ENCODE measurements at regions not wholly inside any gene's neighbourhood (a gene's known extent, or its start where the extent isn't known, plus 50 kb on each side); places are given as distances from the start of the nearest gene placed in this dataset.

GRCh38 chr14:26959972-26960660 is 362.3 kb upstream of the NOVA1 start:
- Histone ChIP-seq H3K4me1 (ENCODE audit: control insufficient read depth, insufficient read depth, low read length, unreplicated experiment) (no peaks in the 10 kb centered on the region), H2AFZ (ENCODE audit: low read length, unreplicated experiment) (no peak overlapping the region), H3K36me3 (ENCODE audit: insufficient read depth, low read length) (no peaks in the 10 kb centered on the region), H3K4me3 (ENCODE audit: low read depth, low read length) (no peak overlapping the region), H3K27ac (ENCODE audit: low read depth, low read length) (no peak overlapping the region), H3K27me3 (ENCODE audit: insufficient read depth, low read length) (peaks cover 17% of the 10 kb centered on the region; the same call in 1 of the 2 replicates), H3K79me2 (ENCODE audit: control insufficient read depth, insufficient read depth, low read length, unreplicated experiment) (no peaks in the 10 kb centered on the region)

GRCh38 chr14:26963711-26964110 is 365.9 kb upstream of the NOVA1 start:
- Histone ChIP-seq H3K36me3 (ENCODE audit: insufficient read depth, low read length) (no peaks in the 10 kb centered on the region), H3K27ac (ENCODE audit: low read depth, low read length) (0 out of 2 replicates have a peak overlapping the region, but pooled peaks have one; percentile 19), H3K79me2 (ENCODE audit: control insufficient read depth, insufficient read depth, low read length, unreplicated experiment) (no peaks in the 10 kb centered on the region), H2AFZ (ENCODE audit: low read length, unreplicated experiment) (no peak overlapping the region), H3K4me3 (ENCODE audit: low read depth, low read length) (no peak overlapping the region), H3K27me3 (ENCODE audit: insufficient read depth, low read length) (peaks cover 12% of the 10 kb centered on the region; the same call in 1 of the 2 replicates), H3K4me1 (ENCODE audit: control insufficient read depth, insufficient read depth, low read length, unreplicated experiment) (no peaks in the 10 kb centered on the region)

- Histone ChIP-seq H3K4me1 (ENCODE audit: control insufficient read depth, insufficient read depth, low read length, unreplicated experiment) (no peaks in the 10 kb centered on the region), H3K79me2 (ENCODE audit: control insufficient read depth, insufficient read depth, low read length, unreplicated experiment) (no peaks in the 10 kb centered on the region), H3K27me3 (ENCODE audit: insufficient read depth, low read length) (peaks cover 8% of the 10 kb centered on the region; the same call in 1 of the 2 replicates), H2AFZ (ENCODE audit: low read length, unreplicated experiment) (no peak overlapping the region), H3K36me3 (ENCODE audit: insufficient read depth, low read length) (no peaks in the 10 kb centered on the region), H3K4me3 (ENCODE audit: low read depth, low read length) (no peak overlapping the region), H3K27ac (ENCODE audit: low read depth, low read length) (no peak overlapping the region)
Observed at GRCh38 chr14:26965490-26965889, 367.7 kb upstream of the NOVA1 start.

GRCh38 chr14:26966908-26967307 is 369.1 kb upstream of the NOVA1 start:
- peak overlapping the region; percentile 40; the same call in 1 of the 2 replicates for H3K27ac ChIP-seq (ENCODE audit: low read depth, low read length)
- no peak overlapping the region for H3K4me3 ChIP-seq (ENCODE audit: low read depth, low read length)
- no peaks in the 10 kb centered on the region for H3K4me1 ChIP-seq (ENCODE audit: control insufficient read depth, insufficient read depth, low read length, unreplicated experiment)
- no peak overlapping the region for H2AFZ ChIP-seq (ENCODE audit: low read length, unreplicated experiment)
- peaks cover 4% of the 10 kb centered on the region; the same call in 1 of the 2 replicates for H3K27me3 ChIP-seq (ENCODE audit: insufficient read depth, low read length)
- H3K36me3 ChIP-seq (ENCODE audit: insufficient read depth, low read length), result no peaks in the 10 kb centered on the region
- no peaks in the 10 kb centered on the region for H3K79me2 ChIP-seq (ENCODE audit: control insufficient read depth, insufficient read depth, low read length, unreplicated experiment)

GRCh38 chr14:26974965-26975364 is 377.1 kb upstream of the NOVA1 start:
- Histone ChIP-seq H3K4me1 (ENCODE audit: control insufficient read depth, insufficient read depth, low read length, unreplicated experiment) (no peaks in the 10 kb centered on the region), H3K79me2 (ENCODE audit: control insufficient read depth, insufficient read depth, low read length, unreplicated experiment) (no peaks in the 10 kb centered on the region), H3K4me3 (ENCODE audit: low read depth, low read length) (no peak overlapping the region), H3K27ac (ENCODE audit: low read depth, low read length) (no peak overlapping the region), H3K36me3 (ENCODE audit: insufficient read depth, low read length) (no peaks in the 10 kb centered on the region), H2AFZ (ENCODE audit: low read length, unreplicated experiment) (no peak overlapping the region), H3K27me3 (ENCODE audit: insufficient read depth, low read length) (no peaks in the 10 kb centered on the region)

- H3K27ac ChIP-seq (ENCODE audit: low read depth, low read length), result no peak overlapping the region
- no peak overlapping the region for H3K4me3 ChIP-seq (ENCODE audit: low read depth, low read length)
- H3K27me3 ChIP-seq (ENCODE audit: insufficient read depth, low read length), result 0 out of 2 replicates have a peak, but pooled peaks cover 5% of the 10 kb centered on the region
- no peaks in the 10 kb centered on the region for H3K79me2 ChIP-seq (ENCODE audit: control insufficient read depth, insufficient read depth, low read length, unreplicated experiment)
- H3K4me1 ChIP-seq (ENCODE audit: control insufficient read depth, insufficient read depth, low read length, unreplicated experiment), result no peaks in the 10 kb centered on the region
- no peak overlapping the region for H2AFZ ChIP-seq (ENCODE audit: low read length, unreplicated experiment)
- no peaks in the 10 kb centered on the region for H3K36me3 ChIP-seq (ENCODE audit: insufficient read depth, low read length)
Observed at GRCh38 chr14:26982071-26982470, 384.2 kb upstream of the NOVA1 start.

GRCh38 chr14:26984311-26985177 is 386.7 kb upstream of the NOVA1 start:
- Histone ChIP-seq H3K27me3 (ENCODE audit: insufficient read depth, low read length) (peaks cover 9% of the 10 kb centered on the region), H3K4me1 (ENCODE audit: control insufficient read depth, insufficient read depth, low read length, unreplicated experiment) (no peaks in the 10 kb centered on the region), H3K79me2 (ENCODE audit: control insufficient read depth, insufficient read depth, low read length, unreplicated experiment) (no peaks in the 10 kb centered on the region), H2AFZ (ENCODE audit: low read length, unreplicated experiment) (no peak overlapping the region), H3K4me3 (ENCODE audit: low read depth, low read length) (no peak overlapping the region), H3K27ac (ENCODE audit: low read depth, low read length) (no peak overlapping the region), H3K36me3 (ENCODE audit: insufficient read depth, low read length) (no peaks in the 10 kb centered on the region)

GRCh38 chr14:26987744-26988363 is 390.0 kb upstream of the NOVA1 start:
- Histone ChIP-seq H3K4me3 (ENCODE audit: low read depth, low read length) (no peak overlapping the region), H3K27ac (ENCODE audit: low read depth, low read length) (no peak overlapping the region), H3K4me1 (ENCODE audit: control insufficient read depth, insufficient read depth, low read length, unreplicated experiment) (no peaks in the 10 kb centered on the region), H3K79me2 (ENCODE audit: control insufficient read depth, insufficient read depth, low read length, unreplicated experiment) (no peaks in the 10 kb centered on the region), H2AFZ (ENCODE audit: low read length, unreplicated experiment) (no peak overlapping the region), H3K27me3 (ENCODE audit: insufficient read depth, low read length) (peaks cover 9% of the 10 kb centered on the region), H3K36me3 (ENCODE audit: insufficient read depth, low read length) (no peaks in the 10 kb centered on the region)

- no peak overlapping the region for H2AFZ ChIP-seq (ENCODE audit: low read length, unreplicated experiment)
- H3K27me3 ChIP-seq (ENCODE audit: insufficient read depth, low read length), result peaks cover 4% of the 10 kb centered on the region
- no peak overlapping the region for H3K27ac ChIP-seq (ENCODE audit: low read depth, low read length)
- no peaks in the 10 kb centered on the region for H3K4me1 ChIP-seq (ENCODE audit: control insufficient read depth, insufficient read depth, low read length, unreplicated experiment)
- H3K79me2 ChIP-seq (ENCODE audit: control insufficient read depth, insufficient read depth, low read length, unreplicated experiment), result no peaks in the 10 kb centered on the region
- H3K4me3 ChIP-seq (ENCODE audit: low read depth, low read length), result no peak overlapping the region
- H3K36me3 ChIP-seq (ENCODE audit: insufficient read depth, low read length), result no peaks in the 10 kb centered on the region
Observed at GRCh38 chr14:26990946-26991345, 393.1 kb upstream of the NOVA1 start.

GRCh38 chr14:26992403-26993115 is 394.7 kb upstream of the NOVA1 start:
- Histone ChIP-seq H3K27me3 (ENCODE audit: insufficient read depth, low read length) (peaks cover 2% of the 10 kb centered on the region), H3K4me1 (ENCODE audit: control insufficient read depth, insufficient read depth, low read length, unreplicated experiment) (no peaks in the 10 kb centered on the region), H2AFZ (ENCODE audit: low read length, unreplicated experiment) (no peak overlapping the region), H3K27ac (ENCODE audit: low read depth, low read length) (no peak overlapping the region), H3K79me2 (ENCODE audit: control insufficient read depth, insufficient read depth, low read length, unreplicated experiment) (no peaks in the 10 kb centered on the region), H3K4me3 (ENCODE audit: low read depth, low read length) (no peak overlapping the region), H3K36me3 (ENCODE audit: insufficient read depth, low read length) (no peaks in the 10 kb centered on the region)

All from ACC112 (cell line).